OCI-LY1 (cell line): ENCODE measurements at regions not wholly inside any gene's neighbourhood (a gene's known extent, or its start where the extent isn't known, plus 50 kb on each side); places are given as distances from the start of the nearest gene placed in this dataset.

Experiments used
- H2AFZ ChIP-seq: fragments of 200-600 bp; sonication (generic), shearing (Covaris generic); 2 replicates; pipeline ENCODE4 v1.6.0; 2014; ENCODE audit warnings: antibody characterized with exemption, mild to moderate bottlenecking, low read length
- H3F3A ChIP-seq: fragments of 200-600 bp; sonication (generic), shearing (Covaris generic); 2 replicates; pipeline ENCODE4 v1.6.0; 2014; ENCODE audit warnings: mild to moderate bottlenecking, antibody characterized with exemption, low read length, moderate library complexity; ENCODE audit not compliant: insufficient read depth
- H3K27ac ChIP-seq: fragments of 200-600 bp; sonication (generic); 2 replicates; pipeline ENCODE4 v1.5.1; 2014; ENCODE audit warnings: low read length, mixed run types, mild to moderate bottlenecking, low read depth; ENCODE audit not compliant: poor library complexity, severe bottlenecking
- H3K27me3 ChIP-seq: fragments of 200-600 bp; sonication (generic); 2 replicates; pipeline ENCODE4 v1.6.0; 2014; ENCODE audit warnings: antibody characterized with exemption, mild to moderate bottlenecking, low read length, moderate library complexity; ENCODE audit not compliant: insufficient read depth
- H3K36me3 ChIP-seq: fragments of 200-600 bp; sonication (generic); 2 replicates; pipeline ENCODE4 v1.6.1; 2014; ENCODE audit warnings: mild to moderate bottlenecking, antibody characterized with exemption, low read length, moderate library complexity, mixed read lengths; ENCODE audit not compliant: insufficient read depth
- H3K4me1 ChIP-seq: fragments of 200-600 bp; sonication (generic); 2 replicates; pipeline ENCODE4 v1.5.1; 2014; ENCODE audit warnings: mild to moderate bottlenecking, low read length, moderate library complexity; ENCODE audit not compliant: insufficient read depth, severe bottlenecking
- H3K4me2 ChIP-seq: fragments of 200-600 bp; sonication (generic), shearing (Covaris generic); 2 replicates; pipeline ENCODE4 v1.6.1; 2014; ENCODE audit warnings: low read length
- H3K4me3 ChIP-seq: fragments of 200-600 bp; sonication (generic); 2 replicates; pipeline ENCODE4 v1.5.1; 2014; ENCODE audit warnings: low read length, low read depth, mild to moderate bottlenecking, mixed read lengths; ENCODE audit not compliant: poor library complexity, severe bottlenecking
- H3K79me2 ChIP-seq: fragments of 200-600 bp; shearing (Covaris generic); 2 replicates; pipeline ENCODE4 v1.6.1; 2016; ENCODE audit warnings: mixed run types, low read length, mixed read lengths; ENCODE audit not compliant: insufficient read depth
- H3K9ac ChIP-seq: fragments of 200-600 bp; sonication (generic), shearing (Covaris generic); 2 replicates; pipeline ENCODE4 v1.6.1; 2014; ENCODE audit warnings: mild to moderate bottlenecking, low read length, mixed read lengths
- H3K9me2 ChIP-seq: fragments of 200-600 bp; sonication (generic), shearing (Covaris generic); 2 replicates; pipeline ENCODE4 v1.6.1; 2014; ENCODE audit warnings: low read depth, mild to moderate bottlenecking, low read length, mixed read lengths
- H3K9me3 ChIP-seq: fragments of 200-600 bp; shearing (Covaris generic); 2 replicates; pipeline ENCODE4 v1.6.1; 2014; ENCODE audit warnings: low read length, mixed read lengths
- H4K20me1 ChIP-seq: fragments of 200-600 bp; sonication (generic), shearing (Covaris generic); 2 replicates; pipeline ENCODE4 v1.6.0; 2016; ENCODE audit warnings: mild to moderate bottlenecking, low read length; ENCODE audit not compliant: insufficient read depth
- CTCF ChIP-seq: fragments of 200-600 bp; sonication (generic), shearing (Covaris generic); IDR thresholded peaks from 2 replicates; pipeline ENCODE4 v1.5.1; 2017; ENCODE audit warnings: mild to moderate bottlenecking, antibody characterized with exemption, low read length, moderate library complexity, mixed read lengths
- EZH2 ChIP-seq: fragments of 200-600 bp; sonication (generic), shearing (Covaris generic); IDR thresholded peaks from 2 replicates; pipeline ENCODE4 v1.8.0; 2017; ENCODE audit warnings: borderline replicate concordance, mixed run types, mild to moderate bottlenecking, antibody characterized with exemption, low read length, moderate library complexity, mixed read lengths

- Histone ChIP-seq H2AFZ (no peak overlapping the region), H3K79me2 (no peaks in the 10 kb centered on the region), H3K27ac (no peak overlapping the region), H3K36me3 (no peaks in the 10 kb centered on the region), H3K4me2 (no peak overlapping the region), H3K4me1 (no peaks in the 10 kb centered on the region), H3K9ac (no peak overlapping the region), H3K27me3 (no peaks in the 10 kb centered on the region), H3F3A (no peaks in the 10 kb centered on the region), H4K20me1 (no peaks in the 10 kb centered on the region), H3K9me3 (no peaks in the 10 kb centered on the region), H3K4me3 (no peak overlapping the region), H3K9me2 (no peaks in the 10 kb centered on the region)
- no peak for TF ChIP-seq CTCF
- TF ChIP-seq EZH2 = no peak
Measured at GRCh38 chr5:85109616-85110015, 724.9 kb upstream of the EDIL3 start.

DNA sequence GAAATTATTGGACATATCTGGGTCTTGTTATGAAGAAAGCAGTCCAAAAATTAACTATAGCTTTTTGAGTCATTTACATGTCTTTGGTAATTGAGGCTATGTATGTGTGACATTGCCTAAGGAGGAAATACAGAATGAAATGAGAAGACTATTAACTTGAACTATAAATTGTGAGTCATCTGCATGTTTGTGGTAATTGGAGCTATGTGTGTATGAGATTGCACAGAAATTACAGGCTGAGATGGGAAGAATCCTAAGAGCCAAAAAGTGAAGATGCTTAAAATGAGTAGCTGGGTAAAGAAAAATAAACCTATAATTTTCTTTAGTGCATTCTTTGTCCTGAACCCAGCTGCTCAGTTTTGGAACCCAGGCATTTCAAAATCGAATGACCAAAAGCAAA is 747.6 kb upstream of the EDIL3 start:
- Histone ChIP-seq H3K4me3 (no peak overlapping the region), H4K20me1 (no peaks in the 10 kb centered on the region), H3K79me2 (no peaks in the 10 kb centered on the region), H3K36me3 (no peaks in the 10 kb centered on the region), H2AFZ (no peak overlapping the region), H3K27me3 (no peaks in the 10 kb centered on the region), H3F3A (no peaks in the 10 kb centered on the region), H3K9ac (no peak overlapping the region), H3K9me2 (no peaks in the 10 kb centered on the region), H3K9me3 (no peaks in the 10 kb centered on the region), H3K4me1 (no peaks in the 10 kb centered on the region), H3K4me2 (no peak overlapping the region), H3K27ac (no peak overlapping the region)
- TF ChIP-seq CTCF = no peak
- no peak for TF ChIP-seq EZH2

- Histone ChIP-seq H3K27me3 (no peaks in the 10 kb centered on the region), H3K4me3 (no peak overlapping the region), H3K79me2 (no peaks in the 10 kb centered on the region), H3K9me2 (no peaks in the 10 kb centered on the region), H3K4me2 (no peak overlapping the region), H3K9me3 (no peaks in the 10 kb centered on the region), H2AFZ (no peak overlapping the region), H3F3A (no peaks in the 10 kb centered on the region), H3K9ac (no peak overlapping the region), H3K27ac (no peak overlapping the region), H3K36me3 (no peaks in the 10 kb centered on the region), H4K20me1 (no peaks in the 10 kb centered on the region), H3K4me1 (no peaks in the 10 kb centered on the region)
- no peak for TF ChIP-seq CTCF
- TF ChIP-seq EZH2 = no peak
Measured at GRCh38 chr5:85140471-85140870, 755.8 kb upstream of the EDIL3 start.
